OCI-LY3 (cell line): ENCODE measurements at regions not wholly inside any gene's neighbourhood (a gene's known extent, or its start where the extent isn't known, plus 50 kb on each side); places are given as distances from the start of the nearest gene placed in this dataset.
"Not testable (repeated sequence)": the region's sequence is repeated elsewhere in the genome, so short reads cannot be mapped to it uniquely, and the experiment has no call there.

Experiments used
- H2AFZ ChIP-seq: fragments of 200-600, 300-600 bp; shearing (Covaris generic); 2 replicates; pipeline ENCODE4 v1.6.0; 2014; ENCODE audit warnings: antibody characterized with exemption, low read depth, low read length
- H3K27ac ChIP-seq: fragments of 200-600, 300-600 bp; sonication (generic); 2 replicates; pipeline ENCODE4 v1.5.1; 2014; ENCODE audit warnings: mild to moderate bottlenecking, low read length, moderate library complexity, mixed read lengths
- H3K27me3 ChIP-seq: fragments of 200-600, 300-600 bp; sonication (generic); 2 replicates; pipeline ENCODE4 v1.6.1; 2014; ENCODE audit warnings: low read depth, low read length, mixed read lengths
- H3K36me3 ChIP-seq: fragments of 200-600, 300-600 bp; sonication (generic); replicated peaks from 2 replicates; pipeline ENCODE3; 2014; ENCODE audit warnings: low read depth, low read length, mixed read lengths
- H3K4me1 ChIP-seq: fragments of 300-600, 200-600 bp; sonication (generic); 2 replicates; pipeline ENCODE4 v1.6.1; 2014; ENCODE audit warnings: low read length, mixed read lengths
- H3K4me2 ChIP-seq: fragments of 200-600, 300-600 bp; sonication (generic); 2 replicates; pipeline ENCODE4 v1.6.1; 2014; ENCODE audit warnings: low read length, mixed read lengths
- H3K4me3 ChIP-seq: fragments of 300-600, 200-600 bp; sonication (generic); 2 replicates; pipeline ENCODE4 v1.5.1; 2014; ENCODE audit warnings: antibody characterized with exemption, mild to moderate bottlenecking, low read length, moderate library complexity
- H3K79me2 ChIP-seq: fragments of 300-600, 200-600 bp; shearing (Covaris generic); 2 replicates; pipeline ENCODE4 v1.6.1; 2014; ENCODE audit warnings: mild to moderate bottlenecking, low read length, mixed read lengths
- H3K9ac ChIP-seq: fragments of 300-600, 200-600 bp; shearing (Covaris generic); 2 replicates; pipeline ENCODE4 v1.6.0; 2014; ENCODE audit warnings: mild to moderate bottlenecking, low read length, moderate library complexity
- H3K9me3 ChIP-seq: fragments of 200-600, 300-600 bp; shearing (Covaris generic); 2 replicates; pipeline ENCODE4 v1.6.1; 2014; ENCODE audit warnings: low read length, mixed read lengths; ENCODE audit not compliant: insufficient read depth
- H4K20me1 ChIP-seq: fragments of 200-600, 300-600 bp; sonication (generic); 2 replicates; pipeline ENCODE4 v1.6.1; 2016; ENCODE audit warnings: low read length, mixed read lengths; ENCODE audit not compliant: insufficient read depth
- EZH2phosphoT487 ChIP-seq: fragments of 200-600 bp; shearing (Covaris generic); IDR thresholded peaks from 2 replicates; pipeline ENCODE4 v1.6.1; 2018; ENCODE audit warnings: antibody characterized with exemption, mixed run types, low read depth
- TF ChIP-seq, protein P1 (sequence below): fragments of 200-600, 300-600 bp; sonication (generic); IDR thresholded peaks from 2 replicates; pipeline ENCODE4 v1.5.1; 2014; ENCODE audit warnings: antibody characterized with exemption, low read length, low read depth

GRCh38 chr10:118875087-118875486 lies 120.3 kb upstream of the CACUL1 start:
- H3K4me1 ChIP-seq: no peaks in the 10 kb centered on the region
- no peaks in the 10 kb centered on the region for H3K36me3 ChIP-seq
- H3K9ac ChIP-seq: no peak overlapping the region
- H3K27ac ChIP-seq: no peak overlapping the region
- no peaks in the 10 kb centered on the region for H4K20me1 ChIP-seq
- H2AFZ ChIP-seq: no peak overlapping the region
- no peaks in the 10 kb centered on the region; the same call in 1 of the 2 replicates for H3K27me3 ChIP-seq
- TF ChIP-seq, protein P1, sequence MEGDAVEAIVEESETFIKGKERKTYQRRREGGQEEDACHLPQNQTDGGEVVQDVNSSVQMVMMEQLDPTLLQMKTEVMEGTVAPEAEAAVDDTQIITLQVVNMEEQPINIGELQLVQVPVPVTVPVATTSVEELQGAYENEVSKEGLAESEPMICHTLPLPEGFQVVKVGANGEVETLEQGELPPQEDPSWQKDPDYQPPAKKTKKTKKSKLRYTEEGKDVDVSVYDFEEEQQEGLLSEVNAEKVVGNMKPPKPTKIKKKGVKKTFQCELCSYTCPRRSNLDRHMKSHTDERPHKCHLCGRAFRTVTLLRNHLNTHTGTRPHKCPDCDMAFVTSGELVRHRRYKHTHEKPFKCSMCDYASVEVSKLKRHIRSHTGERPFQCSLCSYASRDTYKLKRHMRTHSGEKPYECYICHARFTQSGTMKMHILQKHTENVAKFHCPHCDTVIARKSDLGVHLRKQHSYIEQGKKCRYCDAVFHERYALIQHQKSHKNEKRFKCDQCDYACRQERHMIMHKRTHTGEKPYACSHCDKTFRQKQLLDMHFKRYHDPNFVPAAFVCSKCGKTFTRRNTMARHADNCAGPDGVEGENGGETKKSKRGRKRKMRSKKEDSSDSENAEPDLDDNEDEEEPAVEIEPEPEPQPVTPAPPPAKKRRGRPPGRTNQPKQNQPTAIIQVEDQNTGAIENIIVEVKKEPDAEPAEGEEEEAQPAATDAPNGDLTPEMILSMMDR: no peak
- no peak for TF ChIP-seq EZH2phosphoT487
- H3K9me3 ChIP-seq: no peaks in the 10 kb centered on the region
- no peak overlapping the region for H3K4me3 ChIP-seq
- no peaks in the 10 kb centered on the region for H3K79me2 ChIP-seq
- H3K4me2 ChIP-seq: no peak overlapping the region

- no peaks in the 10 kb centered on the region for H3K4me1 ChIP-seq
- H4K20me1 ChIP-seq: no peaks in the 10 kb centered on the region
- H3K9me3 ChIP-seq: no peaks in the 10 kb centered on the region
- no peak overlapping the region for H3K27ac ChIP-seq
- no peak overlapping the region for H3K9ac ChIP-seq
- H3K4me3 ChIP-seq: no peak overlapping the region
- H2AFZ ChIP-seq: no peak overlapping the region
- H3K79me2 ChIP-seq: no peaks in the 10 kb centered on the region
- H3K4me2 ChIP-seq: no peak overlapping the region
- no peaks in the 10 kb centered on the region for H3K27me3 ChIP-seq
- no peaks in the 10 kb centered on the region for H3K36me3 ChIP-seq
- TF ChIP-seq EZH2phosphoT487: no peak
- TF ChIP-seq, protein P1: no peak
These were observed 128.0 kb upstream of the CACUL1 start for GRCh38 chr10:118882741-118883140.

DNA sequence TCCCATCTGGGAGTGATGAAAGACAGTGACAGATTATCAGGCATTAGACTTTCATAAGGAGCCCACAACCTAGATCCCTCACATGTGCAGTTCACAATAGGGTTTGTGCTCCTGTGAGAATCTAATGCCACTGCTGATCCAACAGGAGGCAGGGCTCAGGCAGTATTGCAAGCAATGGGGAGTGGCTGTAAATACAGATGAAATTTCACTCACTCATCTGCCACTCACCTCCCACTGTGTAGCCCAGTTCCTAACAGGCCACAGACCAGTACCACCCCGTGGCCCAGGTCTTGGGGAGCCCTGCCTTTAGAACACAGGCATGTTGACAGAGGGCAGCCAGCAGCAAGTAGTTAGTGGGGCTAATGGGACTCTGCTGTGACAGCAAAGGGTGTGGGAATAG lies 137.3 kb upstream of the NANOS1 start:
- H4K20me1 ChIP-seq: no peaks in the 10 kb centered on the region
- no peaks in the 10 kb centered on the region for H3K79me2 ChIP-seq
- no peaks in the 10 kb centered on the region for H3K4me1 ChIP-seq
- 0 out of 2 replicates have a peak, but pooled peaks cover 4% of the 10 kb centered on the region for H3K27me3 ChIP-seq
- H3K36me3 ChIP-seq: no peaks in the 10 kb centered on the region
- no peak overlapping the region for H3K4me3 ChIP-seq
- no peak overlapping the region for H3K4me2 ChIP-seq
- no peak for TF ChIP-seq EZH2phosphoT487
- TF ChIP-seq, protein P1: no peak
- no peak overlapping the region for H3K27ac ChIP-seq
- H3K9ac ChIP-seq: no peak overlapping the region
- H3K9me3 ChIP-seq: no peaks in the 10 kb centered on the region
- no peak overlapping the region for H2AFZ ChIP-seq

DNA sequence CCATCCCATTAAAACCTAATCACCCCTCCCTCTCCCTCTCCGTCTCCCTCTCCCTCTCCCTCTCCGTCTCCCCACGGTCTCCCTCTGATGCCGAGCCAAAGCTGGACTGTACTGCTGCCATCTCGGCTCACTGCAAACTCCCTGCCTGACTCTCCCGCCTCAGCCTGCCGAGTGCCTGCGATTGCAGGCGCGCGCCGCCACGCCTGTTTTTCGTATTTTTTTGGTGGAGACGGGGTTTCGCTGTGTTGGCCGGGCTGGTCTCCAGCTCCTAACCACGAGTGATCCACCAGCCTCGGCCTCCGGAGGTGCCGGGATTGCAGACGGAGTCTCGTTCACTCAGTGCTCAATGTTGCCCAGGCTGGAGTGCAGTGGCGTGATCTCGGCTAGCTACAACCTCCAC lies 134.6 kb upstream of the NANOS1 start:
- not testable (repeated sequence) for H3K79me2 ChIP-seq, H3K27me3 ChIP-seq, H3K9ac ChIP-seq, H3K4me3 ChIP-seq, H3K4me1 ChIP-seq, H4K20me1 ChIP-seq, H3K27ac ChIP-seq, H3K4me2 ChIP-seq, H3K9me3 ChIP-seq, H3K36me3 ChIP-seq, H2AFZ ChIP-seq

DNA sequence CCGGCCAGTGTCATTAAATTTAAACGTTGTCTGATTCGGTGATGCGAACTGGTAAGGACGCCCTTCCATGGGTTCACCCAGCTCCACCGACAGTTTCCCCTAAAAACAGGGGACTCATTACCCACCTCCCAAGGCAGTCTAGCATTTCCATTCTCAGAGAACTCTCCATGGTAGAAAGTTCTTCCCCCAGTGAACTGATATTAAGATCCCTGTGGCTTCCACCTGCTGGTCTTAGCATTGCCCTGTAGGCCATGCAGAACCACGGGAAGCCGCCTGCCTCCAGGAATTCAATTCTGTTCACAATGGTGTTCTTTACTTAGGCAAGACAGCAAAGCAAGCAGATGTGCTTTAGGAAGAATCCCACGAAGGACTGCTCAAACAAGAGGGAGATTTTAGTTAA lies 128.9 kb upstream of the NANOS1 start:
- Histone ChIP-seq H3K9ac (no peak overlapping the region), H3K4me3 (no peak overlapping the region), H3K36me3 (no peaks in the 10 kb centered on the region), H3K4me1 (no peaks in the 10 kb centered on the region), H3K27ac (no peak overlapping the region), H3K27me3 (no peaks in the 10 kb centered on the region), H4K20me1 (no peaks in the 10 kb centered on the region), H3K79me2 (no peaks in the 10 kb centered on the region), H2AFZ (no peak overlapping the region), H3K4me2 (no peak overlapping the region), H3K9me3 (no peaks in the 10 kb centered on the region)
- TF ChIP-seq EZH2phosphoT487: no peak
- TF ChIP-seq, protein P1: no peak
